ENCODE measurements at regions not wholly inside any gene's neighbourhood (a gene's known extent, or its start where the extent isn't known, plus 50 kb on each side); places are given as distances from the start of the nearest gene placed in this dataset.
A peak's percentile ranks its signal among the peaks of the same experiment; 100 is the strongest.

GRCh38 chr20:53778041-53778516, 184.4 kb upstream of the ZNF217 start:
- TF ChIP-seq CEBPB (IDR thresholded peaks at IDR 0.05) (0 out of 2 replicates have a peak, but pooled peaks have one; percentile 9), EGR1 (IDR thresholded peaks at IDR 0.05) (no peak)

GRCh38 chr20:53776858-53777257, 183.2 kb upstream of the ZNF217 start:
- TF ChIP-seq YY1 (IDR thresholded peaks at IDR 0.05; ENCODE audit: low read depth) (no peak), RAD21 (IDR thresholded peaks at IDR 0.05; ENCODE audit: low read depth) (no peak), EP300 (IDR thresholded peaks at IDR 0.05; ENCODE audit: borderline replicate concordance) (no peak), TCF12 (IDR thresholded peaks at IDR 0.05; ENCODE audit: low read depth) (no peak), CREB1 (IDR thresholded peaks at IDR 0.05; ENCODE audit: low read depth) (no peak), CEBPB (IDR thresholded peaks at IDR 0.05) (no peak), FOXM1 (IDR thresholded peaks at IDR 0.05; ENCODE audit: borderline replicate concordance, low read depth) (no peak), ZBTB7A (IDR thresholded peaks at IDR 0.05; ENCODE audit: low read depth) (no peak), NFIC (IDR thresholded peaks at IDR 0.05) (no peak), EGR1 (IDR thresholded peaks at IDR 0.05) (no peak)

- TF ChIP-seq EGR1 (IDR thresholded peaks at IDR 0.05) (no peak), MAX (IDR thresholded peaks at IDR 0.05) (no peak), EP300 (IDR thresholded peaks at IDR 0.05; ENCODE audit: borderline replicate concordance) (no peak), REST (IDR thresholded peaks at IDR 0.05; ENCODE audit: low read depth) (no peak), USF1 (IDR thresholded peaks at IDR 0.05) (no peak), FOXM1 (IDR thresholded peaks at IDR 0.05; ENCODE audit: borderline replicate concordance, low read depth) (no peak), NFIC (IDR thresholded peaks at IDR 0.05) (no peak), CEBPB (IDR thresholded peaks at IDR 0.05) (no peak), YY1 (IDR thresholded peaks at IDR 0.05; ENCODE audit: low read depth) (no peak), CREB1 (IDR thresholded peaks at IDR 0.05; ENCODE audit: low read depth) (no peak), ZBTB7A (IDR thresholded peaks at IDR 0.05; ENCODE audit: low read depth) (no peak)
Measured at GRCh38 chr20:53774461-53775203, 181.0 kb upstream of the ZNF217 start.

GRCh38 chr20:53773792-53774401, 180.3 kb upstream of the ZNF217 start:
- TF ChIP-seq FOXM1 (IDR thresholded peaks at IDR 0.05; ENCODE audit: borderline replicate concordance, low read depth), result 0 out of 2 replicates have a peak, but pooled peaks have one; percentile 31
- no peak for TF ChIP-seq USF1 (IDR thresholded peaks at IDR 0.05)

GRCh38 chr20:53769041-53769440, 175.4 kb upstream of the ZNF217 start:
- no peak for TF ChIP-seq EP300 (IDR thresholded peaks at IDR 0.05; ENCODE audit: borderline replicate concordance)
- no peak for TF ChIP-seq CEBPB (IDR thresholded peaks at IDR 0.05)
- no peak for TF ChIP-seq TAF1 (IDR thresholded peaks at IDR 0.05; ENCODE audit: low read depth)
- no peak for TF ChIP-seq TEAD4 (IDR thresholded peaks at IDR 0.05)
- no peak for TF ChIP-seq ZBTB7A (IDR thresholded peaks at IDR 0.05; ENCODE audit: low read depth)
- TF ChIP-seq RAD21 (IDR thresholded peaks at IDR 0.05; ENCODE audit: low read depth), result no peak
- no peak for TF ChIP-seq TCF12 (IDR thresholded peaks at IDR 0.05; ENCODE audit: low read depth)
- no peak for TF ChIP-seq YY1 (IDR thresholded peaks at IDR 0.05; ENCODE audit: low read depth)
- TF ChIP-seq CREB1 (IDR thresholded peaks at IDR 0.05; ENCODE audit: low read depth), result no peak
- TF ChIP-seq NFIC (IDR thresholded peaks at IDR 0.05), result no peak
- no peak for TF ChIP-seq MAX (IDR thresholded peaks at IDR 0.05)
- no peak for TF ChIP-seq FOXM1 (IDR thresholded peaks at IDR 0.05; ENCODE audit: borderline replicate concordance, low read depth)
- TF ChIP-seq EGR1 (IDR thresholded peaks at IDR 0.05), result no peak
- no peak for TF ChIP-seq REST (IDR thresholded peaks at IDR 0.05; ENCODE audit: low read depth)
- no peak for TF ChIP-seq USF1 (IDR thresholded peaks at IDR 0.05)

Data from Ishikawa (cell line).